H1 (cell line): ENCODE measurements at regions not wholly inside any gene's neighbourhood (a gene's known extent, or its start where the extent isn't known, plus 50 kb on each side); places are given as distances from the start of the nearest gene placed in this dataset.

Experiments used
- CTCF ChIA-PET: fragments of 300-600 bp; sonication (Branson Sonifier 250); formaldehyde crosslinking; loops from one replicate; lab custom pipeline; 2021; ENCODE audit not compliant: partially characterized antibody; lab: Charles Lee
- POLR2A ChIA-PET: fragments of 300-600 bp; sonication (Branson Sonifier 250); formaldehyde crosslinking; loops from one replicate; lab custom pipeline; 2021; ENCODE audit warnings: inconsistent platforms; ENCODE audit not compliant: partially characterized antibody; lab: Charles Lee
- DNase-seq, 2 experiments: peaks; one replicate each; pipeline versions ENCODE4 v3.0.0 to v3.0.0-alpha.2; 2010 to 2022; ENCODE audit warnings: low spot score in 2 of 2, low read depth in 1 of 2, mixed read lengths in 1 of 2
- FAIRE-seq: peaks from 2 replicates; lab custom pipeline; 2011; peaks lifted over from hg19 to GRCh38; lab: Jason Lieb, UNC
- H2AFZ ChIP-seq: 2 replicates; pipeline ENCODE4 v1.8.1; 2012; ENCODE audit warnings: low read length, inconsistent platforms
- H2AK5ac ChIP-seq: 2 replicates; pipeline ENCODE4 v1.6.1; 2013; ENCODE audit warnings: low read depth, low read length
- H2BK120ac ChIP-seq: replicated peaks from 2 replicates; pipeline ENCODE3; 2013; ENCODE audit warnings: low read depth, low read length, inconsistent platforms
- H2BK12ac ChIP-seq: 2 replicates; pipeline ENCODE4 v1.6.1; 2013; ENCODE audit warnings: low read depth, low read length
- H2BK15ac ChIP-seq: 2 replicates; pipeline ENCODE4 v1.6.1; 2013; ENCODE audit warnings: low read length
- H2BK20ac ChIP-seq: 2 replicates; pipeline ENCODE4 v1.6.1; 2013; ENCODE audit warnings: low read length
- H2BK5ac ChIP-seq: 2 replicates; pipeline ENCODE4 v1.6.1; 2013; ENCODE audit warnings: low read depth, low read length
- H3K14ac ChIP-seq: 2 replicates; pipeline ENCODE4 v1.6.1; 2013; ENCODE audit warnings: inconsistent platforms; ENCODE audit not compliant: insufficient read length
- H3K18ac ChIP-seq: 2 replicates; pipeline ENCODE4 v1.6.1; 2013; ENCODE audit warnings: low read length; ENCODE audit errors: extremely low read depth
- H3K23ac ChIP-seq: 2 replicates; pipeline ENCODE4 v1.6.1; 2013; ENCODE audit warnings: inconsistent platforms; ENCODE audit not compliant: insufficient read length
- H3K23me2 ChIP-seq: 2 replicates; pipeline ENCODE4 v1.6.1; 2013; ENCODE audit warnings: low read depth, low read length
- H3K27ac ChIP-seq: 2 replicates; pipeline ENCODE4 v1.6.1; 2011; ENCODE audit warnings: low read depth, low read length, inconsistent platforms
- H3K27me3 ChIP-seq, 4 experiments: replicated peaks in 1 of 4; 1 replicate in 1 of 4; 2 replicates in 3 of 4; pipeline versions ENCODE4 v1.6.1 to v1.8.1; 2011 to 2013; ENCODE audit warnings: low read length in 3 of 4, mild to moderate bottlenecking in 3 of 4, inconsistent platforms in 2 of 4, mixed read lengths in 2 of 4, moderate library complexity in 1 of 4; ENCODE audit not compliant: control insufficient read depth in 3 of 4, insufficient read depth in 3 of 4; ENCODE audit errors: extremely low read depth in 1 of 4
- H3K36me3 ChIP-seq, 4 experiments: 2 replicates each; pipeline versions ENCODE4 v1.6.1 to v1.8.1; 2011 to 2013; ENCODE audit warnings: mild to moderate bottlenecking in 4 of 4, low read length in 3 of 4, moderate library complexity in 2 of 4, control low read depth in 1 of 4, inconsistent platforms in 1 of 4; ENCODE audit not compliant: insufficient read depth in 4 of 4, control insufficient read depth in 2 of 4
- H3K4ac ChIP-seq: replicated peaks from 2 replicates; pipeline ENCODE3; 2013; ENCODE audit warnings: low read length, low read depth, mixed read lengths, inconsistent platforms; ENCODE audit not compliant: insufficient read length
- H3K4me1 ChIP-seq, 4 experiments: replicated peaks in 1 of 4; 1 replicate in 1 of 4; 2 replicates in 3 of 4; pipeline versions ENCODE4 v1.6.1 to v1.8.1; 2011 to 2013; ENCODE audit warnings: low read length in 3 of 4, inconsistent platforms in 2 of 4, mixed read lengths in 1 of 4; ENCODE audit not compliant: insufficient read depth in 4 of 4, control insufficient read depth in 3 of 4
- H3K4me2 ChIP-seq, 2 experiments: 2 replicates each; pipeline versions ENCODE4 v1.6.1 to v1.8.1; 2011 to 2013; ENCODE audit warnings: low read depth in 2 of 2, low read length in 2 of 2, control low read depth in 1 of 2, inconsistent platforms in 1 of 2, mild to moderate bottlenecking in 1 of 2; ENCODE audit not compliant: insufficient read depth in 1 of 2
- H3K4me3 ChIP-seq, 4 experiments: fragments of 200-600, 300-600 bp in 1 of 4; sonication (generic), shearing (Covaris generic), sonication (Bioruptor Twin) in 1 of 4; 2 replicates each; pipeline versions ENCODE4 v1.5.1 to v1.8.1; 2011 to 2016; ENCODE audit warnings: low read length in 4 of 4, low read depth in 3 of 4, control low read depth in 2 of 4, inconsistent platforms in 2 of 4, mild to moderate bottlenecking in 2 of 4, mixed read lengths in 1 of 4, moderate library complexity in 1 of 4; ENCODE audit not compliant: insufficient read depth in 2 of 4; ENCODE audit errors: extremely low read depth in 1 of 4
- H3K56ac ChIP-seq: replicated peaks from 2 replicates; pipeline ENCODE3; 2013; ENCODE audit warnings: low read depth, mild to moderate bottlenecking, mixed read lengths, low read length, inconsistent platforms; ENCODE audit not compliant: insufficient read length
- H3K79me1 ChIP-seq: 2 replicates; pipeline ENCODE4 v1.6.1; 2013; ENCODE audit warnings: low read depth, low read length, control low read depth
- H3K79me2 ChIP-seq, 2 experiments: 2 replicates each; pipeline versions ENCODE4 v1.6.1 to v1.8.1; 2012 to 2013; ENCODE audit warnings: low read length in 2 of 2, mild to moderate bottlenecking in 2 of 2, inconsistent platforms in 1 of 2; ENCODE audit not compliant: insufficient read depth in 2 of 2, control insufficient read depth in 1 of 2
- H3K9ac ChIP-seq, 4 experiments: replicated peaks in 1 of 4; 1 replicate in 1 of 4; 2 replicates in 3 of 4; pipeline versions ENCODE4 v1.6.1 to v1.8.1; 2011 to 2013; ENCODE audit warnings: low read depth in 3 of 4, low read length in 3 of 4, control low read depth in 2 of 4, mild to moderate bottlenecking in 2 of 4, moderate library complexity in 2 of 4, inconsistent platforms in 1 of 4; ENCODE audit errors: extremely low read depth in 1 of 4
- H3K9me3 ChIP-seq, 2 experiments: 2 replicates each; pipeline versions ENCODE4 v1.6.1 to v1.8.1; 2012 to 2013; ENCODE audit warnings: mild to moderate bottlenecking in 2 of 2, moderate library complexity in 2 of 2, control low read depth in 1 of 2, inconsistent platforms in 1 of 2, low read depth in 1 of 2, low read length in 1 of 2, mixed read lengths in 1 of 2; ENCODE audit not compliant: insufficient read depth in 2 of 2
- H4K20me1 ChIP-seq, 2 experiments: replicated peaks in 1 of 2; 2 replicates each; pipeline versions ENCODE3 to v1.8.1; 2011 to 2013; ENCODE audit warnings: inconsistent platforms in 2 of 2, low read length in 2 of 2, mild to moderate bottlenecking in 1 of 2; ENCODE audit not compliant: insufficient read depth in 2 of 2, control insufficient read depth in 1 of 2
- H4K5ac ChIP-seq: 2 replicates; pipeline ENCODE4 v1.6.1; 2013; ENCODE audit warnings: low read length, low read depth, mixed read lengths, inconsistent platforms; ENCODE audit not compliant: insufficient read length
- H4K8ac ChIP-seq: 2 replicates; pipeline ENCODE4 v1.8.0; 2013; ENCODE audit warnings: mild to moderate bottlenecking, moderate library complexity, low read length, inconsistent platforms; ENCODE audit not compliant: insufficient read depth; ENCODE audit errors: extremely low read depth
- H4K91ac ChIP-seq: replicated peaks from 2 replicates; pipeline ENCODE3; 2013; ENCODE audit warnings: low read length, mixed read lengths, inconsistent platforms; ENCODE audit not compliant: insufficient read length
- KDM1A ChIP-seq: fragments of 200-600, 300-600 bp; sonication (generic); IDR thresholded peaks from 2 replicates; pipeline ENCODE4 v1.7.1; 2016; ENCODE audit warnings: mild to moderate bottlenecking, low read length, borderline replicate concordance
- SAP30 ChIP-seq: fragments of 300-600 bp; sonication (generic); IDR thresholded peaks from 2 replicates; pipeline ENCODE4 v1.7.1; 2012; ENCODE audit warnings: low read length, moderate library complexity, mild to moderate bottlenecking, inconsistent platforms; ENCODE audit not compliant: insufficient read depth, insufficient replicate concordance
- WGBS, 2 experiments: shearing (Covaris generic) in 1 of 2; methylation state at CpG; one replicate each; pipeline versions ENCODE4 v1.1.6 to v1.1.7; 2013 to 2015; ENCODE audit warnings: low lambda C conversion rate in 2 of 2, mixed read lengths in 2 of 2, inconsistent platforms in 1 of 2, low coverage in 1 of 2, missing lambda C conversion rate in 1 of 2; ENCODE audit not compliant: insufficient replicate concordance in 2 of 2, insufficient coverage in 1 of 2, insufficient read length in 1 of 2; ENCODE audit errors: extremely low coverage in 1 of 2, missing lambda C conversion rate in 1 of 2; 5-methylcytosine and 5-hydroxymethylcytosine counted together

DNA sequence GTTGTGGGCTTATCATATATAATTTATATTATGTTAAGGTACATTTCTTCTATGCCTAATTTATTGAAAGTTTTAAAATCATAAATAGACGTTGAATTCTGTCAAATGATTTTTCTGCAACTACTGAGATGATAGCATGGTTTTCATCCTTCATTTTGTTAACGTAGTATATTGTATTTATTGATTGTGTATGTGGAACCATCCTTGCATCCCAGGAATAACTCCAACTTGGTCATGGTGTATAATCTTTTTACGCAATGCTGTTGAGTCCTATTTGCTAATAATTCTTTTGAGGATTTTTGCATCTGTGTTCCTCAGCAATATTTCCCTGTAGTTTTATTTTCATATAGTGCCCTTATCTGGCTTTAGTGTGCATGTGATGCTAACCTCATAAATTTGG, 152.7 kb downstream of the ADCYAP1 start:
- Histone ChIP-seq H3K79me1 (no peaks in the 10 kb centered on the region), H3K14ac (no peak overlapping the region), H4K91ac (no peak overlapping the region), H3K27me3 (no peaks in the 10 kb centered on the region), H2BK120ac (no peak overlapping the region), H3K4ac (no peak overlapping the region), H3K4me2 (no peak overlapping the region), H2BK15ac (no peak overlapping the region), H4K8ac (no peak overlapping the region), H2BK20ac (no peak overlapping the region), H2BK5ac (no peak overlapping the region), H3K36me3 (no peaks in the 10 kb centered on the region), H3K23ac (no peak overlapping the region), H3K9ac (no peak overlapping the region), H3K79me2 (peaks cover 0 to 2% of the 10 kb centered on the region in 2 experiments; a peak in 1 of 4 replicates), H3K4me3 (no peak overlapping the region), H4K5ac (no peak overlapping the region), H4K20me1 (no peaks in the 10 kb centered on the region), H2AFZ (no peak overlapping the region), H3K9me3 (no peaks in the 10 kb centered on the region), H3K4me1 (no peaks in the 10 kb centered on the region), H3K56ac (no peak overlapping the region), H2BK12ac (no peak overlapping the region), H3K23me2 (no peaks in the 10 kb centered on the region), H2AK5ac (no peak overlapping the region), H3K18ac (no peak overlapping the region), H3K27ac (no peak overlapping the region)
- FAIRE-seq, result no peak
- TF ChIP-seq SAP30 (no peak), KDM1A (no peak)
- 93% methylated on average over 3 of the region's 3 CpGs; no CpG with 5 or more reads in 1 of the 2 experiments for WGBS, 2 experiments
- ChIA-PET POLR2A (no interaction called here), CTCF (no interaction called here)
- DNase-seq, result no peak
